ENCODE measurements at regions not wholly inside any gene's neighbourhood (a gene's known extent, or its start where the extent isn't known, plus 50 kb on each side); places are given as distances from the start of the nearest gene placed in this dataset.

DNA sequence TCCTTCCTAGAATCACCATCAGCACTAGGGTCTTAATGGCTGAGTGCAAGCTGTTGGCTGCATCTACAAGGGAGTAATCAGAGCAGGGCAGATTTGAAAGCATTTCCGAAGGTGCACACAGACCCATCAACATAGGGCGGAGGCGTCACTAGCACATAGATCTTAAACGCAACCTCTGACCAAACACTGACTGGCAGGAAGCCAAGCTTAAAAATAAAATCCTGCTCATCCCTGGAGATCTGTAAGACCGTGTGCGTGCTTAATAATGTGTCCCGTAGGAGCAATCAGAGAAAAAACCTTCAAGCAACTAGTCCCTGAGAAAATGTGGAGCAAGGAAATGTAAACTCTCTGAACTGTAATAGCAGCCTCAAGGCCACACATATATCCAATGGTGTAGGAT is 470.5 kb downstream of the ETS1 start:
- no peak for DNase-seq (ENCODE audit: low spot score in 2 of 2)
- TF ChIP-seq, protein P1, sequence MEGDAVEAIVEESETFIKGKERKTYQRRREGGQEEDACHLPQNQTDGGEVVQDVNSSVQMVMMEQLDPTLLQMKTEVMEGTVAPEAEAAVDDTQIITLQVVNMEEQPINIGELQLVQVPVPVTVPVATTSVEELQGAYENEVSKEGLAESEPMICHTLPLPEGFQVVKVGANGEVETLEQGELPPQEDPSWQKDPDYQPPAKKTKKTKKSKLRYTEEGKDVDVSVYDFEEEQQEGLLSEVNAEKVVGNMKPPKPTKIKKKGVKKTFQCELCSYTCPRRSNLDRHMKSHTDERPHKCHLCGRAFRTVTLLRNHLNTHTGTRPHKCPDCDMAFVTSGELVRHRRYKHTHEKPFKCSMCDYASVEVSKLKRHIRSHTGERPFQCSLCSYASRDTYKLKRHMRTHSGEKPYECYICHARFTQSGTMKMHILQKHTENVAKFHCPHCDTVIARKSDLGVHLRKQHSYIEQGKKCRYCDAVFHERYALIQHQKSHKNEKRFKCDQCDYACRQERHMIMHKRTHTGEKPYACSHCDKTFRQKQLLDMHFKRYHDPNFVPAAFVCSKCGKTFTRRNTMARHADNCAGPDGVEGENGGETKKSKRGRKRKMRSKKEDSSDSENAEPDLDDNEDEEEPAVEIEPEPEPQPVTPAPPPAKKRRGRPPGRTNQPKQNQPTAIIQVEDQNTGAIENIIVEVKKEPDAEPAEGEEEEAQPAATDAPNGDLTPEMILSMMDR (IDR thresholded peaks at IDR 0.05): no peak
- TF ChIP-seq POLR2AphosphoS5 (IDR thresholded peaks at IDR 0.05) (no peak), EP300 (IDR thresholded peaks at IDR 0.05) (no peak), POLR2A (IDR thresholded peaks at IDR 0.05) (no peak)
- Histone ChIP-seq H3K27ac (no peak overlapping the region), H3K4me3 (no peak overlapping the region), H3K4me1 (peaks cover 3% of the 10 kb centered on the region), H3K27me3 (no peaks in the 10 kb centered on the region), H3K36me3 (no peaks in the 10 kb centered on the region), H3K9me3 (no peaks in the 10 kb centered on the region)
- WGBS: 18% methylated on average over 7 of the region's 7 CpGs

DNA sequence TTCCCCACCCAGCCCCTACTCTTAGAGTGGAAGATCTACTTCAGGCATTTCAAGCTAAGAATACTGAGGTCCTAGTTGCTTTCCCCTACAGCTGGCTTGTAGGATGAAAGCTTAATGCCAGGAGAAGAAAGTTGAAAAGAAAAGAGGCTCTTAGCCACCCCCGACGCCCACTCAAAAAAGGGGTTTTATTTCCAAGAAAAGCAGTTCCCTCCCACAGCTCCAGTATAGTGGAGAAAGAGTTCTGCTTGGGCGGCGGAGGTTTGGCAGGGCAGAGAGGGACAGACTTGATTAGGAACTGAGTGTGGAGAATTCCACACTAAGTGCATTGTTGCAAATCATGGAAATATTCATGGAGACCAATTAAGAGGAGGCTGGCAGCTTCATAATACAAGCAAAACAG is 470.9 kb downstream of the ETS1 start:
- no peak overlapping the region for H3K27ac ChIP-seq
- TF ChIP-seq POLR2AphosphoS5 (IDR thresholded peaks at IDR 0.05) (no peak), EP300 (IDR thresholded peaks at IDR 0.05) (no peak), POLR2A (IDR thresholded peaks at IDR 0.05) (no peak)
- TF ChIP-seq, protein P1 (IDR thresholded peaks at IDR 0.05): no peak
- 81% methylated on average over 4 of the region's 4 CpGs for WGBS

DNA sequence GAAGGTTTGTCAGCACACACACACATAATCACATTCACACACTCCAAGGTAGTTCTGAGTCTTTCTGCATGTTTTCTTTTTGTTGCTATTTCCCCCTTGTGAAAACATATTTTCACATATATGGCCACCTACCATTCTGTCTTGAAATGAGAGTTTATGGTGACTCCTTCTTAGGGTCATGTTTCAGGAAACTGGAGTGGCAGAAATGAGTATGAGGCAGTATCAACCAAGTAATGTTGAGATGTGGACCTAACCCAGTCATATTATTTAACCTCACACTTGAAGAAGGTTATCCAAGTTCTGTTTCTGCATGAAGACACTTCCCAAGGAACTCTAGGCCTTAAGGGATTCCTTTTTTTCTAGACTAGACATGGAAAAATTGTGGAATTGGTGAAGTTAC is 481.4 kb downstream of the ETS1 start:
- TF ChIP-seq EP300 (IDR thresholded peaks at IDR 0.05) (no peak), POLR2A (IDR thresholded peaks at IDR 0.05) (no peak), POLR2AphosphoS5 (IDR thresholded peaks at IDR 0.05) (no peak)
- TF ChIP-seq, protein P1 (IDR thresholded peaks at IDR 0.05): no peak
- no peak overlapping the region for H3K27ac ChIP-seq
- no peaks in the 10 kb centered on the region for H3K27me3 ChIP-seq
- H3K9me3 ChIP-seq: no peaks in the 10 kb centered on the region
- no peak for DNase-seq (ENCODE audit: low spot score in 2 of 2)
- H3K4me1 ChIP-seq: no peaks in the 10 kb centered on the region
- no peak overlapping the region for H3K4me3 ChIP-seq
- H3K36me3 ChIP-seq: no peaks in the 10 kb centered on the region

More for the DNA sequence above, 470.9 kb downstream of the ETS1 start:
- no peak for DNase-seq (ENCODE audit: low spot score in 2 of 2)
- Histone ChIP-seq H3K9me3 (no peaks in the 10 kb centered on the region), H3K4me1 (peaks cover 3% of the 10 kb centered on the region), H3K27me3 (no peaks in the 10 kb centered on the region), H3K4me3 (no peak overlapping the region), H3K36me3 (no peaks in the 10 kb centered on the region)

DNA sequence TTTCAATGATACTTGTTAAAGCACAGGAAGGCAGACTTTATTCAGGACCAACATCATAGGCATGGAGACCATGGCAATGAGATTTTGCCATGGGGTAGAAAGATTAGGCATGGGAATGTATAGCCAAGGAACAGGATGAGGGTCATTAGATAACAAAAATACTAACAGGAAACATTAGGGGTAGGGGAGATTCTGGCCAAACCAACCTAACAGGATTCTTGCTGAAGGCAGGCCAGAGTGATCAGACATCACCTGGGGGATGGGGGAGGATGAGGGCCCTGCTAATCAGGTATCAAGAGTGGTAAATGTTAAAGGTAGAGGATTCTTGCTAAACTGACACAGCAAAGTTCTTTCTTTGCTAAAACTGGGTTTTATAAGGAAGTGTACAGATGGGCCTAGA is 481.8 kb downstream of the ETS1 start:
- TF ChIP-seq POLR2A (IDR thresholded peaks at IDR 0.05): no peak
- TF ChIP-seq, protein P1 (IDR thresholded peaks at IDR 0.05): no peak
- no peak for TF ChIP-seq POLR2AphosphoS5 (IDR thresholded peaks at IDR 0.05)

DNA sequence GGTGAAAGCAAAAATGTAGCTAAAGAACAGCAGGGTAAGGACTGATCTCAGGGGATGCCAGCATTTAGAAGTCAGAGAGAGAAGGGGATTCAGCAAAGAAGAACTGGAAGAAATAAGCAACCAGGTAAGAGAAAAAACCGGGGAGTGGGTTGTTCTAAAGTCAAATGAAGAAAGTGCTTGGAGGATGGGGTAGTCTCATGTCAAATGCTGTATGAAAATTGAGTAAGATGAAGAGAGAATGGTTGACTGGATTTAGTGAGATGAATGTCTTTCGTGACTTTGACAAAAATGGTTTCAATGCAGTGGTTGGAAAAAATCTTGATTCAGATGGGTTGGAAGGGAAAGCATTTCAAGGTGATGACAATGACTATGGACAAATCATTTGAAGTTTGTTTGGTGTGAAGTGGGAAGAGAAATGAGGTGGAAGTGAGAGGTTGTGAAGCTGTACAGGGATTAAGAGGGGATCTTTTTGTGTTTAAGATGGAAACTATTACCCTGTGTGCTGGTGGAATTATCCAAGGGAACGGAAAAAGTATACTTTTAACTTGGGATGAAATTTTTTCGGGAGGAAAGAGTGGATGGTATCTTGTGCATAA is 484.0 kb downstream of the ETS1 start:
- no peak for DNase-seq (ENCODE audit: low spot score in 2 of 2)
- no peaks in the 10 kb centered on the region for H3K4me1 ChIP-seq
- no peak overlapping the region for H3K27ac ChIP-seq
- TF ChIP-seq POLR2A (IDR thresholded peaks at IDR 0.05) (no peak), POLR2AphosphoS5 (IDR thresholded peaks at IDR 0.05) (no peak), EP300 (IDR thresholded peaks at IDR 0.05) (no peak)
- TF ChIP-seq, protein P1 (IDR thresholded peaks at IDR 0.05): no peak
- no peaks in the 10 kb centered on the region for H3K36me3 ChIP-seq
- H3K9me3 ChIP-seq: no peaks in the 10 kb centered on the region
- no peak overlapping the region for H3K4me3 ChIP-seq
- no peaks in the 10 kb centered on the region for H3K27me3 ChIP-seq
- 84% methylated on average over 4 of the region's 4 CpGs for WGBS

More for the DNA sequence above, 481.8 kb downstream of the ETS1 start:
- no peak for DNase-seq (ENCODE audit: low spot score in 2 of 2)
- no peak overlapping the region for H3K27ac ChIP-seq
- no peaks in the 10 kb centered on the region for H3K27me3 ChIP-seq
- no peaks in the 10 kb centered on the region for H3K4me1 ChIP-seq
- H3K4me3 ChIP-seq: no peak overlapping the region
- no peaks in the 10 kb centered on the region for H3K36me3 ChIP-seq
- H3K9me3 ChIP-seq: no peaks in the 10 kb centered on the region

Measured in suprapubic skin (tissue), 4 donors.